NB4 (cell line): ENCODE measurements at regions not wholly inside any gene's neighbourhood (a gene's known extent, or its start where the extent isn't known, plus 50 kb on each side); places are given as distances from the start of the nearest gene placed in this dataset.

Experiments used
- MYC ChIP-seq: IDR thresholded peaks from 2 replicates; pipeline ENCODE4 v1.6.1; 2011; ENCODE audit warnings: low read depth, low read length
- POLR2A ChIP-seq: IDR thresholded peaks from 2 replicates; pipeline ENCODE4 v1.6.1; 2011; ENCODE audit warnings: mild to moderate bottlenecking; ENCODE audit not compliant: insufficient read length; ENCODE audit errors: extremely low read depth
- TF ChIP-seq, protein P1 (sequence below): IDR thresholded peaks from one replicate; pipeline ENCODE4 v1.5.1; 2012; ENCODE audit warnings: low read depth, low read length

DNA sequence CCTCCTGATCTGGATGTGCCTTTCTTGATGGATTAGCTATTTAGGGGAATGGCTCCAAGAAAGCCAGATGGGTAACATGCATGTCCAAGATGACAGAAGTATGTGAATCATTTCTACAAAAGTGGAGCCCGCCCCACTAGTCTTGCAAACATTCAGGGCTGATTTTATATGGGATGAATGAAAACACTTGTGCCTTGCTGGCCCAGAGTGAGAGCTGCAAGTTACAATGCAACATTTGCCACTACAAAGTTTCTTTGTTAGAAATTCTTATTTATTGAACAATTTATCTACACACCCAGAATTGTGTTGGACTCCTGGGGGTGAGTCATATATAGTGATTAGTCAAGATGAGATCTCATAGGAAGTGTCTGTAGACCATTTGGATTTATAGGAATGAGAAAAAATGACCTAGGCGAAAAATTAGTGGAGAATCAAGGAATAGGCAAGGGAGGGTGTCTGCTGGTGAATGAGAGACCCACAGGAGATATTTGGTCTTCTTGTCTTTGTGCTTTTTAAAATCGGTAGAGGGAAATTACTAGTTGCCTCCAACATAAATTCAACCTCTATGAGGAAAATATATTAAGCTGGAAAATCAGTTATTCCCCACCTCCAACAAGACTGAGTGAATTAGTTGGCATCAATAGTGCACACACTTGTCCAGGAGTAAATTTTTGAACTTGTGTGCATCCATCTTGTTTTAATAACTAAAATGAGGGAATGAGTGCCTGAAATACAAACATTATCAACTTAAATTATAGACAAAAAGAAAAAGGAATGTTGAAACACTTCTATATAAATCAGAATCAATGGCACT is 53.5 kb upstream of the DCBLD2 start:
- TF ChIP-seq, protein P1, sequence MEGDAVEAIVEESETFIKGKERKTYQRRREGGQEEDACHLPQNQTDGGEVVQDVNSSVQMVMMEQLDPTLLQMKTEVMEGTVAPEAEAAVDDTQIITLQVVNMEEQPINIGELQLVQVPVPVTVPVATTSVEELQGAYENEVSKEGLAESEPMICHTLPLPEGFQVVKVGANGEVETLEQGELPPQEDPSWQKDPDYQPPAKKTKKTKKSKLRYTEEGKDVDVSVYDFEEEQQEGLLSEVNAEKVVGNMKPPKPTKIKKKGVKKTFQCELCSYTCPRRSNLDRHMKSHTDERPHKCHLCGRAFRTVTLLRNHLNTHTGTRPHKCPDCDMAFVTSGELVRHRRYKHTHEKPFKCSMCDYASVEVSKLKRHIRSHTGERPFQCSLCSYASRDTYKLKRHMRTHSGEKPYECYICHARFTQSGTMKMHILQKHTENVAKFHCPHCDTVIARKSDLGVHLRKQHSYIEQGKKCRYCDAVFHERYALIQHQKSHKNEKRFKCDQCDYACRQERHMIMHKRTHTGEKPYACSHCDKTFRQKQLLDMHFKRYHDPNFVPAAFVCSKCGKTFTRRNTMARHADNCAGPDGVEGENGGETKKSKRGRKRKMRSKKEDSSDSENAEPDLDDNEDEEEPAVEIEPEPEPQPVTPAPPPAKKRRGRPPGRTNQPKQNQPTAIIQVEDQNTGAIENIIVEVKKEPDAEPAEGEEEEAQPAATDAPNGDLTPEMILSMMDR, result no peak
- TF ChIP-seq POLR2A (no peak), MYC (no peak)
